Suprapubic skin (tissue), 4 donors: ENCODE measurements at regions not wholly inside any gene's neighbourhood (a gene's known extent, or its start where the extent isn't known, plus 50 kb on each side); places are given as distances from the start of the nearest gene placed in this dataset.
A peak's percentile ranks its signal among the peaks of the same experiment; 100 is the strongest.

Experiments used
- DNase-seq, 2 donors: peaks; one replicate each; pipeline ENCODE4 v3.0.0-alpha.2; 2019; ENCODE audit warnings: low spot score in 2 of 2
- H3K27ac ChIP-seq: fragments of 200-600 bp; sonication (generic); one replicate; pipeline ENCODE4 v1.5.1; 2019
- H3K27me3 ChIP-seq: fragments of 200-600 bp; sonication (generic); one replicate; pipeline ENCODE4 v1.5.1; 2019
- H3K36me3 ChIP-seq: fragments of 200-600 bp; sonication (generic); one replicate; pipeline ENCODE4 v1.5.1; 2019
- H3K4me1 ChIP-seq: fragments of 200-600 bp; sonication (generic); one replicate; pipeline ENCODE4 v1.5.1; 2019
- H3K4me3 ChIP-seq: fragments of 200-600 bp; sonication (generic); one replicate; pipeline ENCODE4 v1.5.1; 2019; ENCODE audit warnings: mild to moderate bottlenecking
- H3K9me3 ChIP-seq: fragments of 200-600 bp; sonication (generic); one replicate; pipeline ENCODE4 v1.5.1; 2019
- CTCF ChIP-seq, 2 donors: fragments of 200-600 bp in 1 of 2; fragments of 450-650 bp in 1 of 2; sonication (generic) in 1 of 2; IDR thresholded peaks; one replicate each; pipeline ENCODE4 v1.5.1; 2016 to 2019; ENCODE audit warnings: antibody characterized with exemption in 2 of 2, mild to moderate bottlenecking in 1 of 2, moderate library complexity in 1 of 2
- EP300 ChIP-seq: sonication (generic); formaldehyde crosslinking; IDR thresholded peaks from one replicate; pipeline ENCODE4 v1.6.1; 2017; ENCODE audit warnings: antibody characterized with exemption
- POLR2A ChIP-seq, 2 donors: fragments of 450-650 bp; IDR thresholded peaks; one replicate each; pipeline ENCODE4 v1.6.1; 2017; ENCODE audit warnings: antibody characterized with exemption in 2 of 2, mild to moderate bottlenecking in 2 of 2, moderate library complexity in 2 of 2
- POLR2AphosphoS5 ChIP-seq, 3 donors: sonication (generic); formaldehyde crosslinking; IDR thresholded peaks; one replicate each; pipeline ENCODE4 v1.6.1; 2017; ENCODE audit warnings: antibody characterized with exemption in 3 of 3
- WGBS: methylation state at CpG from one replicate; pipeline ENCODE4 v1.1.5; 2018; 5-methylcytosine and 5-hydroxymethylcytosine counted together

GRCh38 chr2:175500255-175500654, 318.7 kb upstream of the ATP5MC3 start:
- no peaks in the 10 kb centered on the region for H3K4me1 ChIP-seq
- no peaks in the 10 kb centered on the region for H3K27me3 ChIP-seq
- no peak for TF ChIP-seq POLR2A (IDR thresholded peaks at IDR 0.05)

GRCh38 chr2:175490360-175490791, 308.9 kb upstream of the ATP5MC3 start:
- H3K4me3 ChIP-seq = no peak overlapping the region
- DNase-seq = no peak
- H3K36me3 ChIP-seq = no peaks in the 10 kb centered on the region
- no peak for TF ChIP-seq POLR2AphosphoS5 (IDR thresholded peaks at IDR 0.05)
- no peak for TF ChIP-seq POLR2A (IDR thresholded peaks at IDR 0.05)
- TF ChIP-seq CTCF (IDR thresholded peaks at IDR 0.05) = no peak
- no peak for TF ChIP-seq EP300
- no peaks in the 10 kb centered on the region for H3K27me3 ChIP-seq
- no peaks in the 10 kb centered on the region for H3K4me1 ChIP-seq
- H3K9me3 ChIP-seq = peaks cover 6% of the 10 kb centered on the region
- H3K27ac ChIP-seq = no peak overlapping the region
- WGBS = 73% methylated on average over 4 of the region's 4 CpGs

More at GRCh38 chr2:175500255-175500654, 318.7 kb upstream of the ATP5MC3 start:
- no peak for DNase-seq
- Histone ChIP-seq H3K9me3 (peaks cover 4% of the 10 kb centered on the region), H3K4me3 (no peak overlapping the region), H3K27ac (no peak overlapping the region), H3K36me3 (no peaks in the 10 kb centered on the region)

- Histone ChIP-seq H3K36me3 (no peaks in the 10 kb centered on the region), H3K27me3 (no peaks in the 10 kb centered on the region), H3K4me1 (no peaks in the 10 kb centered on the region), H3K4me3 (no peak overlapping the region), H3K27ac (no peak overlapping the region), H3K9me3 (no peaks in the 10 kb centered on the region)
- DNase-seq = no peak
- 67% methylated on average over 8 of the region's 8 CpGs for WGBS
- TF ChIP-seq POLR2AphosphoS5 (IDR thresholded peaks at IDR 0.05) = no peak
- no peak for TF ChIP-seq EP300
- TF ChIP-seq CTCF (IDR thresholded peaks at IDR 0.05) = no peak
- no peak for TF ChIP-seq POLR2A (IDR thresholded peaks at IDR 0.05)
Measured at GRCh38 chr2:175478096-175478768, 296.7 kb upstream of the ATP5MC3 start.

- WGBS = 83% methylated on average over 8 of the region's 8 CpGs
- DNase-seq = peak in 1 of 2 donors; percentile 51
- no peaks in the 10 kb centered on the region for H3K4me1 ChIP-seq
- H3K36me3 ChIP-seq = no peaks in the 10 kb centered on the region
- H3K27ac ChIP-seq = no peak overlapping the region
- H3K27me3 ChIP-seq = no peaks in the 10 kb centered on the region
- TF ChIP-seq EP300 (no peak), CTCF (IDR thresholded peaks at IDR 0.05) (no peak), POLR2A (IDR thresholded peaks at IDR 0.05) (no peak), POLR2AphosphoS5 (IDR thresholded peaks at IDR 0.05) (no peak)
- no peaks in the 10 kb centered on the region for H3K9me3 ChIP-seq
- no peak overlapping the region for H3K4me3 ChIP-seq
Measured at GRCh38 chr2:175476948-175477347, 295.4 kb upstream of the ATP5MC3 start.

- no peak overlapping the region for H3K27ac ChIP-seq
- WGBS = 100% methylated on average over 1 of the region's 1 CpG
- no peak for TF ChIP-seq EP300
- TF ChIP-seq POLR2A (IDR thresholded peaks at IDR 0.05) = no peak
- TF ChIP-seq POLR2AphosphoS5 (IDR thresholded peaks at IDR 0.05) = no peak
- TF ChIP-seq CTCF (IDR thresholded peaks at IDR 0.05) = no peak
Measured at GRCh38 chr2:175476374-175476773, 294.9 kb upstream of the ATP5MC3 start.

GRCh38 chr2:175475130-175475529, 293.6 kb upstream of the ATP5MC3 start:
- H3K4me3 ChIP-seq = no peak overlapping the region
- H3K4me1 ChIP-seq = no peaks in the 10 kb centered on the region
- no peaks in the 10 kb centered on the region for H3K27me3 ChIP-seq
- DNase-seq = no peak
- H3K9me3 ChIP-seq = no peaks in the 10 kb centered on the region
- 96% methylated on average over 6 of the region's 6 CpGs for WGBS
- TF ChIP-seq EP300 (no peak), POLR2AphosphoS5 (IDR thresholded peaks at IDR 0.05) (no peak), CTCF (IDR thresholded peaks at IDR 0.05) (no peak), POLR2A (IDR thresholded peaks at IDR 0.05) (no peak)
- H3K27ac ChIP-seq = no peak overlapping the region
- no peaks in the 10 kb centered on the region for H3K36me3 ChIP-seq

More at GRCh38 chr2:175476374-175476773, 294.9 kb upstream of the ATP5MC3 start:
- H3K9me3 ChIP-seq = no peaks in the 10 kb centered on the region
- no peak for DNase-seq
- H3K4me1 ChIP-seq = no peaks in the 10 kb centered on the region
- no peak overlapping the region for H3K4me3 ChIP-seq
- H3K27me3 ChIP-seq = no peaks in the 10 kb centered on the region
- H3K36me3 ChIP-seq = no peaks in the 10 kb centered on the region
